Posterior vena cava (tissue), 2 donors: ENCODE measurements at regions not wholly inside any gene's neighbourhood (a gene's known extent, or its start where the extent isn't known, plus 50 kb on each side); places are given as distances from the start of the nearest gene placed in this dataset.
"Not testable (repeated sequence)": the region's sequence is repeated elsewhere in the genome, so short reads cannot be mapped to it uniquely, and the experiment has no call there.

Experiments used
- DNase-seq: peaks from one replicate; pipeline ENCODE4 v3.0.0-alpha.2; 2020; ENCODE audit warnings: low spot score
- intact Hi-C, 2 donors: fragments of 100-400 bp; cut with DNase I; formaldehyde crosslinking; loops; one replicate each; pipeline versions ENCODE4 v1.14.1 to v1.14.2; 2022 to 2023
- donor health status: DM: yes; HTN: yes; CAD: no.
- donor health status: DM: yes; HTN: yes; CAD: no.

DNA sequence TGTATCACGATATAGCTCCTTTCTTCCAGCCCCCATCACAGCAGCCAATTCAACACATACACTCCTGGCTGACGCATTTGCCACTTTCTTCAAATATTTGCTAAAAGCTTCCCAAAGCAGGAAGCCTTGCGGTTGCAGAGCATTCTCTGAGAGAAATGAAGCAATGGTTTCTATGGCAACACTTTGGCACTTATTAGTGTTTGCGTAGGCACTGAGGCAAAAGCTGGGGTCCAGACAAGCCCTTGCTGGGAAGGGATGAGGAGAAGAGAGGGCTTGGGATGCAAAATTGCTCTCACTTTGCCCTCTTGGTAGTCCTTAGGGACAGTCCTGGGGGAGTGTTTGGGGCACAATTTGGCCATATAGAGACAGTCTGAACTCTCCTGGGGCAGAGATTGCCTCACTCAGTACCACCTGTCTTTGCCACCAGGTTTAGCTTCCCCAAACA is 55.0 kb upstream of the PAK3 start:
- no peak for DNase-seq
- intact Hi-C loops = no loop called here

DNA sequence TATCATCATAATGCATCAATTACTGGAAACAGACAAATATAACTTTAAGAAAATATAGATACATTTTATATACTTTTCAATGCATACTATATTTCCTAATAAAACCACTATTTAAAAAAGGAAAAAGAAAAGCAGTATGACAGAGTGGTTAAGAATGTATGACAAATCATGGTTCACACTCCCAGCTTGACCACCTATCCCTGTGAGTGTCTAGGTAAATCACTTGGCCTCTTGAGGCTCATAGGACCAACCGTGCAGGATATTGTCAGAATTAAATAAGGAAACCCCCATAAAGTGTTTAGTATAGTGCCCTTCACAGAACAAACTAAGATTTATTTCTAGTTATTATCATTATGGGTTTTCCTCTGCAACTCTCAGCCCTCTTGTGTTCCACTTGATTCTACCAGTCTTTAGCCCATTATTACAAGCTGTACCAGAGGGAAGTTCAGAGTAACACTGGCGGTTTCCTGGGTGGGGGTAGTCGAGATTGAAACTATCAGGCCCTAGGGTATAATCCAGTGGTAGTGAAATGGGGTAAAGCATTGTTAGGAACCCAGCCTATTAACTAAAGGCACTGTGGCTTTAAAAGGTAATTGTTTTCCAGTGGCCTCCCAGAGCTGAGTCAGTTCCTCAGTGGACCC is 55.5 kb upstream of the PAK3 start:
- DNase-seq = no peak
- intact Hi-C loops = no loop called here

DNA sequence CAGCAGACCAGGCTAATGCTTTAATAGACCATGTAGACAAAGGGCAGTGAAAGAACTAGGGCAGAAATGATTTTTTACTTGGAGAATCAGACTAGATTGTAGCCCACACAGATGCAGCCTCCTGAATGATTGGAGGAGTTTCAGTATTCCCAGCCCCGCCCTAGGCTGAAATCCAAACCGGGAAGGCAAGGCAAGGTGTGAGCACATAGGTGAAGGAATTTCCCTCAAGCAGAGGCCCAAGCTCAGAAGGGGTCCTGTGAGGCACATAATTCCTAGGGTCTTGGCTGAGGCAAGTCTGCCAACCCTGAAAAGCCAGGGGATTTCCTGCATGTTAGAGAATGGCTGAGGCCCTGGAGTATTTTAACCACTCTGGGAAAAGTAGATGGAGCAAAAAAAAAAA is 56.4 kb upstream of the PAK3 start:
- intact Hi-C loops = no loop called here
- no peak for DNase-seq

DNA sequence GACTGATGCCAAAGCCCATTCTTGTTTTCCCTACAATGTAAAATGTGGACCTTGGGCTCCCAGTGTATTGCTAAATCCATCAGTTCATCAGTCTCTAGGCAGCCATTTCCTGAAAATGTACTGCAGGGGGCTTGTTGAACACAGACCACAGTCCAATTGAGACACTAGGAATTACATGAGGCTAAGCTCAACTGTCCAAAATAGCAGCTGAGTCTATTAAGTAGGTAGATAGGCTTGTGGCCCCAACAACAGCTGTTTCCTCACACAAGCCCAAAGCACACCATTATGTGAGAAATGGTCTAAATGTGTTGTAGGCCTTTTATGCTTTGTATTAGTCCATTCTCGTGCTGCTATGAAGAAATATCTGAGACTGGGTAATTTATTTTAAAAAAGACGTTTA is 60.0 kb upstream of the PAK3 start:
- DNase-seq = no peak
- intact Hi-C loops = no loop called here

DNA sequence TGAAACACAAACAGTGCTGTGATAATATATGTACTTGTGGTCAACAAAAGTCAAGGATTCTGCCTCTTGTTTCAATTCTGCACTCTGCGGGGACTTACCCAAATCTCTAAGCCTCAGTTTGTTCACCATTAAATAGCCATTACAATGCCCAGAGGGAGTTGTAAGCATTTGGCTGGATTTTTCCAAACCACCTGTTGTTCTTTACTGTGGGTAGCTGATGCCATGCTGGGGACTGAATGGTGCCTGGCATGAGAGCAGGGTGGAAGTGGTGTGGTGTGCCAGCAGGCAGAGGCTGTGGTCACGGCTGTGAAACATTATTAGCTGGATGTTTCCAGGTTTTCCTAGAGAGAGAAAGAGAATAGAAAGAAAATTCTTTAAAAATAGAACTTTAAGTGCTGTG is 60.7 kb upstream of the PAK3 start:
- intact Hi-C loops = no loop called here
- DNase-seq = no peak

DNA sequence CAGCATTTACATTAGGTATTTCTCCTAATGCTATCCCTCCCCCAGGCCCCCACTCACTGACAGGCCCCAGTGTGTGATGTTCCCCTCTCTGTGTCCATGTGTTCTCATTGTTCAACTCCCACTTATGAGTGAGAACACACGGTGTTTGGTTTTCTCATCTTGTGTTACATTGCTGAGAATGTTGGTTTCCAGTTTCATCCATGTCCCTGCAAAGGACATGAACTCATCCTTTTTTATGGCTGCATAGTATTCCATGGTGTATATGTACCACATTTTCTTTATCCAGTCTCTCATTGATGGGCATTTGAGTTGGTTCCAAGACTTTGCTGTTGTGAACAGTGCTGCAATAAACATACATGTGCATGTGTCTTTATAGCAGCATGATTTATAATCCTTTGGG is 73.0 kb upstream of the PAK3 start:
- intact Hi-C loops, DNase-seq: not testable (repeated sequence)

DNA sequence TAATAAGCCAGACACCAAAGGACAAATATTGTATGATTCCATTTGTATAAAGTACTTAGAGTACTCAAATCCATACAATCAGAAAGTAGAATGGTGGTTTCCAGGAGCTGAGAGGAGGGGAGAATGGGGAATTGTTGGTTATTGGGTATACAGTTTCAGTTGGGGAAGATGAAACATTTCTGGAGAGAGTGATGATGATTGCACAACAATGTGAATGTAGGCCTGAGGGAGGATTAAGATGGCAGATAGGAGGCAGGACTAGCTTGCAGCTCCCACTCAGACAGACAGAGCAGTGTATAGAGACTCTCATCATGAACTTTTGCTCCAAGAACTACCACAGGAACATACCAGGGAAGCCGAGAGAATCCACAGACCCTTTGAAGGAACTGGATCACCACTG is 75.7 kb upstream of the PAK3 start:
- intact Hi-C loops = no loop called here
- no peak for DNase-seq

DNA sequence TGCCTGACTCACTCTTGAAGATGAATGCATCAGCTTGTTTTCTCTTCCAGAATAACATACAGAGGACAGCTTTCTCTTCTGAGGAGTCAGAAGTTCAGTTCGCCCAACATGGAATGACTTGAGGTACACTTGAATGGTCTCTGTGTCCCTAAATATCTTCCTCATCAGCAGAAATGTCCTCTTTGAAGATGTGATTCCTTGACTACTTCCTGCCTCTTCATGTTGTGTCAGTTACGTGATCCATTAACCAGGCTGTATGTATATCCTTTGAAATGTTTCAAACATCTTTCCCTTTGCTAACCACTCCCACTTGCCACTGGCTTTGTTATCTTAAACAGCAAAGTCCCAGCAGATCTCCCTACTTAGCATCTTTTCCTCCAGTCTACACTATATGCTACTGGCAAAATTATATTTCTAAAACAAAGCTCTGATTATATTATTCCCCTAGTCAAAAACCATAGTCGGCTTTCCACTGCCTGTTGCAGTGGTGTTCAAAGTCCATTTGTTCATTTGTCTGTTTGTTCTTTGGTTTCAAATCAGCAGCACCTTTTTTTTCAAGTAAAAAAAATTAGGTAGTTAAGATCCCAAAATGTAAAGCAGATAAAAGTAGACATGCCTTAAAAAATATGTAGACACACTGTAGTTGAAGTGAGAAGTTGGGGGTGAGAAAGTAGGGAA is 82.1 kb upstream of the PAK3 start:
- DNase-seq = no peak
- intact Hi-C loops = no loop called here

DNA sequence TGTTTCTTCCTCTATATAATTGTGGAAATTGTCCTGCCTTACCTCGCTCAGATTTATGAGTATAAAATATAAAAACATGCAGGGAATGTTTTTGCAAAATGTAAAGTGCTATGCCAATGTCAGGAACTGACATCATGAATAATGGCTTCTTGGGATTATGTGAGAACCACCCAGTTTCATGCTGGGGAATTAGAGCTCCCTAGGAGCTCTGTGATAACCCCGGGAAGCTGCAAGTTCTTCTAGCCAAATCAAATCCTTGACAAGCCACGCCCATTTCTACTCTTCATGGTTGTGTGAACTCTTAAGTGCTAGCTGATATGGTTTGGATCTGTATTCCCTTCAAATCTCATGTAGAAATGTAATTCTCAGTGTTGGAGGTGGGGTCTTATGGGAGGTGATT is 85.9 kb upstream of the PAK3 start:
- intact Hi-C loops = no loop called here
- no peak for DNase-seq

DNA sequence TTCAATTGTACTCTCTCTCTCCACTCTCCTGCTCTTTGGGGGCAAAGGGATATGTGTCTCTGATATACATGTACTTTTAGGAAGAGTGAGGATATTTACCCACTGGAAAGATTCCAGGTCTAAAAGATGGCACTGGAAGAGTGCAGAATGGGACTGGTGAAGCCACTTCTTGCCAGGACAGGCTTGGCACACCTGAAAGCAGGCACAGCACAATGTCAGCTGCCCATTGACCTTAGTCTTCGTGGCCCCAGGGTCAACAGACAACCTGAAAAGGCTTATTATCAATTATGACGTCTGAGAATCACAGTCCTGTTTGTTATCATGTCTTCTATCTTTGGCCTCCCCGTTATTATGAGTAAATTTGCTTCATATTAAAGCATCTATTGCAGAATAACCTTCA is 86.7 kb upstream of the PAK3 start:
- DNase-seq = no peak
- intact Hi-C loops = no loop called here

DNA sequence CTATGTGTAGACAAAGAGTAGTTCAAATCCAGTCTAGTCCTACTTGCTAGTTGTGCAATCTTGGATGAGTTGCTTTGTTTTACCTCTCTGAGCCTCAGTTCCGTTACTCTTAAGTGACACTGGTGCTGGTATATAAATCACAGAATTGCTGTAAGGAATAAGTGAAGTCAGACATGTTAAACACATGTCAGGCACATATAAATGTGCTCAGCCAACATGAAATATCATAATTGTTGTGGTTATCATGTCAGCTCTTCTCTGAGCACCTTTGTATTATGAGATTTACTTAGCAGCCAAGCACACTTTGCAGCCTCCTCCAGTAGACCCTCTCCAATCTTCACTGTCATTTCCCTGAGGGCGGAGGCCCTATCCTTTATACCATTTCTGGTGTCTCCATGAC is 87.9 kb upstream of the PAK3 start:
- intact Hi-C loops = no loop called here
- DNase-seq = no peak

DNA sequence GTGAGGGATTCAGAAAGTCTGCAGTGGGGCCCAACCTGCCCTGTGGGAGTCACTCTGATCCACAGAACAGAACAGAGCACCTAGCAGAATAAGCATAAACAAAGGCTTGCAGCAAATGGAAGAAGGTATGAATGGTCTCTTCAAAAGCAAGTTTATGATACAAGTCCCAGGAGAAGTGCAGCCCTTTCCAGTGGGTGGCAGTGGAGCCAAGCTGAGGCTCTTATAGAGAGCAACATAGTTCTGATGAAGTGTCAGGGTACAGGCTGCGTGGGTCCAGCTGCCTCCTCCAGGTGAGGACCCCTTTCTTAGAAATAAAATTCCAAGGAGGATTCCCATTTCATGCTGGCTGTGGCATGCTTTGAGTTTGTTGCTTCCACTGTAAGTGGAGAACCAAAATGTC is 88.8 kb upstream of the PAK3 start:
- intact Hi-C loops = no loop called here
- DNase-seq = no peak

DNA sequence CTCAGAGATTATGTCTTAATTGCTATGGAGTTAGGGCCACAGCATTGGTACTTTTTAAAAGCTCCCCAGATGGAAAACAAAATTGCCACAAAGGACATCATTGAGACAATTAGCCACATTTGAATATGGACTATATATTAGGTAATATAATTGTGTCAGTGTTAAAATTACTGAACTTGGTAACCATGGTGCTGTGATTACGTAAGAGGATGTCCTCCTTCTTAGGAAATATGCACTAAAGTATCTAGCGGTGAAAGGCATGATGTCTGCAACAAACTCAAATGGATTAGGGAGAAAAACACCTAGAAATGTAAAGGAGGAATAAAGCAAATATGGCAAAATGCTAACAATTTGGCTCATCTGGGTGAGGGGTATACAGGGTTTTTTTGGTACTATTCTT is 89.9 kb upstream of the PAK3 start:
- intact Hi-C loops = no loop called here
- no peak for DNase-seq

DNA sequence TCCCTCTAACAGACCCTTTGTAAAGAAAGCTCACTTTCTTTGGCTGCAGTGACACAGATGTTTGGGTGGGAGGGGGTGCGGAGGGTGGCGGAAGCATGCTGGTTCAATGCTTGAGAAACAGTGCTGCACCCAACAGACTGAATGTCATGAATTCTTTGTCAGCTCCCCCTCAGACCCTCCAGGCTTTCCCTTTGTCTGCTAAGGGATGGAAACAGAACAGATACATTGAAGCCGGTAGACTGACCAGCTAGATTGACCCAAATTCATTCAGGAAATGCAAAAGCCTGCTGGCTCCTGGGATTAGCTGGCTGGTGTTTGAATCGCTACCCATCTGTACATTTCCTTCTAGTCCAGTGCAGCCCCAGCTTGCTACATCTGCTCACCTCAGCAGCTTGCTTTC is 90.8 kb upstream of the PAK3 start:
- DNase-seq = no peak

DNA sequence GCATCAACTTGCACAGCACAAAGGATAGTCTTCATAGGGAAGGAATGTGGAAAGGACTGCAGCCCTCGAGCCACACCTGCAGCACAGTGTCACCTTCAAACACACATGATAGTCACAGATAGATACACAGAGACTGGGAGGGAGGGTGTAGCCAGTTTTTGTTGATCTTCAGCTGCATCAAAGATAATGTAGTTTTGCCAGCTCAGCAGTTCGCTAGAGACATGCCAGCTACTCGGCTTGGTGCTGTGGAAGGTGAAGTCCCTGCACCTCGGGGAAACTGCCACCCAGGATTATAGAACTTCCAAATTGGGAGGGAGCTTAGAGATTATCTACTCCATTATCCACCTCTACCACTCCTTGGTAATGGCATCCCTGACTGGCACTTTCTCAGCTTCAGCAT is 92.9 kb upstream of the PAK3 start:
- intact Hi-C loops = no loop called here
- DNase-seq = no peak

More for the DNA sequence above, 90.8 kb upstream of the PAK3 start:
- intact Hi-C loops = no loop called here

DNA sequence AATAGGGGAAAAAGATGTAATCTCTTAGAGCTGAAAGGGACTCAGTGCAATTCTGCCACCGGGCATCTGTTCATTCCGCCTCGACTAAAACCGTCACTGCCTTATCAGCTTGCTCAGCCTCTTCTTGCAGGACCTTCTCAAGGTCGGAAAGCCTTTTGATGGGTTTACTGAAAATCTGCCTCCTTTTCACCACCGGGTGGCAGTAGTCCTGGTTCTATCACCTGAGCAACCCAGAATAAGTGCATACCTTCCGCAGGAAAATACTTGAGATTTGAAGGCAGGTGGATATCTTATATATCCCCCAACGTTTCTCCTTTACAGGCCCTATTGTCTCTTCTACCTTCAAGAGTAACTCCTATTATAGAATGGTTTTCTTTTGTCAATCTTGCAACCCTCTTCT is 103.4 kb upstream of the PAK3 start:
- intact Hi-C loops = no loop called here
- no peak for DNase-seq

DNA sequence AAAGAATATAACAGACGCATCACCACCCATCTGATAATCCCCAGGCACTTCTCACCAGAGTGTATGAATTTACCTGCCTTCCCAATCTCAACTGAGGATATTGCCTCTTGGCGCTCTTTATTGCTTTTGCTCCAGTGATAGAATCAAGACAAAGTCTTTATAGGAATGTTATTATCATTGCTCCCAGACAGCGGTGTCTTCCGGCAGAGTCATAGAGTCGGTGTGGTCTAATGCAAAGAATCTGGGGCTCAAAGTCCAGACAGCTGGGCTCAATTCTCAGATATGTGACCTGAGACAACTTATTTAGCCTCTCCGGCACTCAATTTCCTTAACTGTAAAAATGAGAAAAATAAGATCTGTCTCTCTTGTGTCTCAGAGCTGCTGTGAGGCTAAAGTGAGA is 106.1 kb upstream of the PAK3 start:
- intact Hi-C loops = no loop called here

DNA sequence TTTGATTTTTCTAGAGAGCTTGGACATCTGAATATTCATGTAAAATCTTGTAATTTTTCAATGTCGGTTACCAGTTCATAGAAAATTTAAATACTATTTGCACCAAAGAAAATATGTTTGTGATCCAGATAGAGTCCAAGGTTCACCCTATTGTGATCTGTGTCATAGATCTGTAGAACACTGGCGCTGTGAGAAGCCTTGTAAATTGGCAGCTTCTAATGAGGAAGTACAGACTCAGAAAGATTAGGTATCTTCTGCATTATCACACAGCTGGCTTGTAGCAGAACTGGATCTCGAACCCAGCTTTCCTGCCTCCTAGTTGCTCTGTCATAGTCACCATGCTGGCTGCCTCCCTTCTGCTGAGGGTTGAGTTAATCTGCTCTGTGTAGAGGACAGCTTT is 106.5 kb upstream of the PAK3 start:
- intact Hi-C loops = no loop called here

More for the DNA sequence above, 106.1 kb upstream of the PAK3 start:
- DNase-seq = no peak

DNA sequence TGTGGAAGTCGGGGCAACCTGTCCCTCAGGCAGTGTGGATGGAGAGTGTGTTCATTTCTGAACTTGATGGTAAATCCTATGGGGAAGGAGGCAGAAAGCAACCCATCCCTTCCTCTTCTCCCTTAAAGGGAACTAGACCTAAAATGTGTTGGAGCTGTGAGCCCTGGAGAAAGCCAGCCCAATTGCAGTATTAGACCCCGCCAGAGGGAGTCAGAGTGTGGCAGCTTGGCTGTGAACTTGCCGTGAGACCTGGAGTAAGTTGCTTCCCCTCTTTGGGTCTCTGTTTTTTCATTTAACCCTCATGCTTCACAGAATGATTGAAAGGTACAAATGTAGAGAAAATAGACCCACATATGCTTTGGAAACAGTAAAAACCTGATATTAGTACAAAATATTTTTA is 108.7 kb upstream of the PAK3 start:
- intact Hi-C loops = no loop called here
- no peak for DNase-seq

More for the DNA sequence above, 106.5 kb upstream of the PAK3 start:
- no peak for DNase-seq

DNA sequence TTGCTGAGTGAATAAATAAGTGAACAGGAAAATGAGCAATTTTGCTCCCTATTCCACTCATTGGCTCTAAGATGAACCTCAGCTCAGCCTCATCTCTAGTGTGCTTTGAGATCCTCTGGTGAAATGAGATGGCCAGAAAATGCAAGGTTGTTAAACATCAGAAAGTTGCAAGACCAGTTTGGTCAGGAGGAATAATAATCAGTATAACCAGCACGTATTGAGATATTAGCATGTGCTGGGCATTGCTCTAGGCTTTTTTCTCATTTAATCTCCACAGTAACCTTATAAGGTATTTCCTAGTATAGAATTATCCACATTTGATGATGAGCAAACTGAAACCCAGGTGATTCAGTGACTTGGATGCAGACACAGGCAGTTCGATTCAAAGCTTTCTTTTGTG is 110.5 kb upstream of the PAK3 start:
- no peak for DNase-seq
- intact Hi-C loops = no loop called here

DNA sequence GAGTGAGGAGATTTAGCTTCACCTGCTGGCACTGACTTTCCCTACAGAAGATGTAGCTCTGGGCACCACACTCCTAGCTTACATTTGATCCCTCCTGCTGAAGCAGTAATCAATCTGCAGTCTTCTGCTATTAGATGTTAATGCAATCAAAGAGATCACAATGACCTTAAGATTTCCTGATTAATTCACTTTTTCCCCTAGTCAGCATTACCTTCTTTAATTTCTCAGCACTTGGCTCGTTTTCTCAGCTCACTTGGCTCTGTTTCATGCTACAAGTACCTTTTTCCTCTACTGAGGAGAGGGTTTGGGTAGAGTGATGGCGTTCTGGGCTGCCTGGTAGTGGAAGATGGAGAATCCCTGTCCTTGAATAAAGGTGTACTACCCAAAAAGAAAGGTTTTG is 113.0 kb upstream of the PAK3 start:
- DNase-seq = no peak
- intact Hi-C loops = no loop called here

DNA sequence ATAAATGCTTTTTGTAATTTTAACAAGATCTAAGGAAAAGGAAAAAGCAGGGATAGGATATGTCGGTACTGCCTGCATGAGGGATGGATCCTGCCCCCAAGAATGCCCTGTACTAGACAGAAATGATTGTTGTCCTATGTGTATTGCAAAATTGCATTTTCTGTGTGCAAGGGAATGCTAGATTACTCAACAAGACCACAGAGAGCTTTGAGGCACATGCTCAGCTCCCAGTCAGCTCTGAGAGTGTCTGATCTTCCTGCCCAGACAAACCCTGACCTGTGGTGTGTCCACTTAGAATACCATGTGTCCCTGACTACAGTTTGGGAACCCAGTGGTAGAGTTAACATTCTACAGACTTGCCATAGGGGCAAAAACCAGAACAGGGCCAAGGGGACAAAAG is 129.2 kb upstream of the PAK3 start:
- no peak for DNase-seq

More for the DNA sequence above, 129.2 kb upstream of the PAK3 start:
- intact Hi-C loops = no loop called here
